SU-DHL-6 (cell line): ENCODE measurements at regions not wholly inside any gene's neighbourhood (a gene's known extent, or its start where the extent isn't known, plus 50 kb on each side); places are given as distances from the start of the nearest gene placed in this dataset.

Experiments
- H2AFZ ChIP-seq: fragments of 200-600 bp; sonication (generic); 2 replicates; pipeline ENCODE4 v1.6.1; 2014; ENCODE audit warnings: low read depth, mild to moderate bottlenecking, moderate library complexity, mixed read lengths, antibody characterized with exemption, low read length; ENCODE audit not compliant: severe bottlenecking
- H3F3A ChIP-seq: fragments of 200-600 bp; shearing (Covaris generic); 2 replicates; pipeline ENCODE4 v1.6.0; 2016; ENCODE audit warnings: antibody characterized with exemption, mild to moderate bottlenecking; ENCODE audit not compliant: insufficient read depth
- H3K27ac ChIP-seq: fragments of 200-600 bp; sonication (generic); 2 replicates; pipeline ENCODE4 v1.5.1; 2016; ENCODE audit warnings: low read depth, mild to moderate bottlenecking, low read length, moderate library complexity, mixed read lengths
- H3K27me3 ChIP-seq: fragments of 200-600 bp; sonication (generic), shearing (Covaris generic); 2 replicates; pipeline ENCODE4 v1.6.0; 2014; ENCODE audit warnings: mild to moderate bottlenecking, low read length
- H3K36me3 ChIP-seq: fragments of 200-600 bp; sonication (generic); 2 replicates; pipeline ENCODE4 v1.6.1; 2014; ENCODE audit warnings: mild to moderate bottlenecking, low read length, mixed read lengths
- H3K4me2 ChIP-seq: fragments of 300-600, 200-600 bp; shearing (Covaris generic), sonication (generic); 2 replicates; pipeline ENCODE4 v1.6.0; 2014; ENCODE audit warnings: low read length, low read depth, mild to moderate bottlenecking; ENCODE audit not compliant: poor library complexity, severe bottlenecking
- H3K4me3 ChIP-seq: fragments of 200-600 bp; sonication (generic); 2 replicates; pipeline ENCODE4 v1.5.1; 2014; ENCODE audit warnings: antibody characterized with exemption, low read length, mild to moderate bottlenecking, mixed read lengths; ENCODE audit not compliant: insufficient read depth, poor library complexity, severe bottlenecking
- H3K79me2 ChIP-seq: fragments of 200-600 bp; sonication (generic); 2 replicates; pipeline ENCODE4 v1.6.1; 2014; ENCODE audit warnings: mild to moderate bottlenecking, low read length, moderate library complexity; ENCODE audit not compliant: insufficient read depth
- H3K9ac ChIP-seq: fragments of 200-600 bp; sonication (generic); 2 replicates; pipeline ENCODE4 v1.7.0; 2014; ENCODE audit warnings: mild to moderate bottlenecking, low read length
- H3K9me2 ChIP-seq: fragments of 200-600 bp; sonication (generic); replicated peaks from 2 replicates; pipeline ENCODE4 v1.6.1; 2014; ENCODE audit warnings: low read length; ENCODE audit not compliant: insufficient read depth
- H3K9me3 ChIP-seq: fragments of 200-600 bp; sonication (generic); 2 replicates; pipeline ENCODE4 v1.6.1; 2014; ENCODE audit warnings: low read length, mixed read lengths; ENCODE audit not compliant: insufficient read depth
- H4K20me1 ChIP-seq: fragments of 200-600 bp; sonication (generic); 2 replicates; pipeline ENCODE4 v1.6.1; 2014; ENCODE audit warnings: low read depth, mild to moderate bottlenecking, antibody characterized with exemption, low read length, moderate library complexity, mixed read lengths
- EZH2phosphoT487 ChIP-seq: fragments of 200-600 bp; sonication (generic), shearing (Covaris generic); conservative IDR thresholded peaks from 2 replicates; pipeline ENCODE4 v1.6.1; 2018; ENCODE audit warnings: mild to moderate bottlenecking, antibody characterized with exemption, low read length, moderate library complexity, mixed read lengths
- TF ChIP-seq, protein P1 (sequence below): fragments of 200-600 bp; sonication (generic); IDR thresholded peaks from one replicate; pipeline ENCODE4 v1.5.1; 2017; ENCODE audit warnings: antibody characterized with exemption, mild to moderate bottlenecking, low read length, moderate library complexity; ENCODE audit not compliant: insufficient read depth, poor library complexity, severe bottlenecking

DNA sequence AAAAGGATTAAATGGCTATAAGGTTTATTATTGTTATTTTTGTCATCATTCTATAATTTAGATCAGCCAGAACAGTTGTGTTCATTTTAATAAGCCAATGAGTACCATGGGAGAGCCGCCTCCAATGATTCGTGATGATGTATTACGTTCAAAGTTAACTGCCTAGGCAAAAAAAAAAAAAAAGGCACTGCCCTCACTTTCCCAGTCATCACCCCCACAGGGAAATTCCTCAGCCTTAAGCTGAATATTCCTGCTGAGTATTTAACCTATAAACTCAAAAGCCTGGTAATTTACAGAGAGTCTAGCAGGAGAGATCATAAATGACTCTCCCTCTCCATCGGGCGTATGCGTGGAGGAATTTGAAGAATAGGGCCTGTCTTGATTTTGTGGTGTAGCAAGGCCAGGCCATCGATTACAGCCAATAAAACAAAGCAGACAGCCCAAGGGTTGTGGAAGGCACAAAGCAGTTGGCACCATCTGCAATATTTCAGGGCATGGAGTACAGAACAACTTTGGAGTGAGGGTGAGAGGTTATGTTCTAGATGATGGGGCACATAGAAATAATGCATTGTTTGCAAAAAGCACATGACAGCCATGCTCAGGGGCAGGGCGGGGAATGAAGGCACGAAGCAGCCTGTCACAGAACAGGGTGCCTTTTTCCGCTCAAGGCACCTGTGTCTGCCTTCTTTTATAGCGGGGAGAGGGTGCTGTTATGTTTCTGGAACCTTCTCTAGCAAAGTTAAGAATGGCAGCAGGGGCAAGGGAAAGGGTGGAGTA lies 138.2 kb upstream of the DTNBP1 start:
- H3K9me2 ChIP-seq, result no peaks in the 10 kb centered on the region
- H3K4me2 ChIP-seq, result no peak overlapping the region
- no peaks in the 10 kb centered on the region for H3K79me2 ChIP-seq
- no peaks in the 10 kb centered on the region for H3K27me3 ChIP-seq
- H3K27ac ChIP-seq, result no peak overlapping the region
- H3K9me3 ChIP-seq, result no peaks in the 10 kb centered on the region
- no peak overlapping the region for H3K4me3 ChIP-seq
- TF ChIP-seq EZH2phosphoT487, result no peak
- TF ChIP-seq, protein P1, sequence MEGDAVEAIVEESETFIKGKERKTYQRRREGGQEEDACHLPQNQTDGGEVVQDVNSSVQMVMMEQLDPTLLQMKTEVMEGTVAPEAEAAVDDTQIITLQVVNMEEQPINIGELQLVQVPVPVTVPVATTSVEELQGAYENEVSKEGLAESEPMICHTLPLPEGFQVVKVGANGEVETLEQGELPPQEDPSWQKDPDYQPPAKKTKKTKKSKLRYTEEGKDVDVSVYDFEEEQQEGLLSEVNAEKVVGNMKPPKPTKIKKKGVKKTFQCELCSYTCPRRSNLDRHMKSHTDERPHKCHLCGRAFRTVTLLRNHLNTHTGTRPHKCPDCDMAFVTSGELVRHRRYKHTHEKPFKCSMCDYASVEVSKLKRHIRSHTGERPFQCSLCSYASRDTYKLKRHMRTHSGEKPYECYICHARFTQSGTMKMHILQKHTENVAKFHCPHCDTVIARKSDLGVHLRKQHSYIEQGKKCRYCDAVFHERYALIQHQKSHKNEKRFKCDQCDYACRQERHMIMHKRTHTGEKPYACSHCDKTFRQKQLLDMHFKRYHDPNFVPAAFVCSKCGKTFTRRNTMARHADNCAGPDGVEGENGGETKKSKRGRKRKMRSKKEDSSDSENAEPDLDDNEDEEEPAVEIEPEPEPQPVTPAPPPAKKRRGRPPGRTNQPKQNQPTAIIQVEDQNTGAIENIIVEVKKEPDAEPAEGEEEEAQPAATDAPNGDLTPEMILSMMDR, result no peak
- H2AFZ ChIP-seq, result no peak overlapping the region
- H3K36me3 ChIP-seq, result no peaks in the 10 kb centered on the region
- no peaks in the 10 kb centered on the region for H3F3A ChIP-seq
- H4K20me1 ChIP-seq, result no peaks in the 10 kb centered on the region
- no peak overlapping the region for H3K9ac ChIP-seq

DNA sequence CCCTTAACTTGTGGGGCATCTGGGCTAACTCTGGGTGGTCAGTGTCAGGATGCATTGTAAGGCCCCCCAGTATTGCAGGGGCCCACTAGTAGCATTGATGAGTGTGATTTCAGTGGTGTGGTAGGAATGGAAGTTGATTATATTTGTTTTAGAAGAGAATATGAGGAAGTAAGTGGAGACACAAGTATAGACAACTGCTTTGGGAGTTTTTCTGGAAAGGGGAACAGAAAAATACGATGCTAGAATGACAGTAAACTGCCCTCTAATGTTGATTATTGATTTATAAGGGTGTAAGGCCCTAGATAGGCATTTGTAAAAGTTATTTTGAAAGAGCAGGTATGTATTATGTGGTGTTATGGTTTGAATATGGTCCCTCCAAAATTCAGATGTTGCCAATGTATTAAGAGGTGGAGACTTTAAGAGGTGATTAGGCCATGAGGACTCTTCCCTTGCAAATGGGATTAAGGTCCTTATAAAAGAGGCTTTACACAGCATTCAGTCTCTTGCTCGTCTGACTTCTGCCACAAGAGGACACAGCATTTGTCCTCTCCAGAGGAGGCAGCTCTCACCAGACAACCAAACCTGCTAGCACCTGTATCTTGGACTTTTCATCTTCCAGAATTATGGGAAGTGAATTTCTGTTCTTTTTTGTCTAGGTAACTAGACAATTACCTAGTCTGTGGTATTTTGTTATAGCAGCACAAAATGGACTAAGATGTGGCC lies 135.9 kb upstream of the DTNBP1 start:
- no peak overlapping the region for H3K4me2 ChIP-seq
- H3K27ac ChIP-seq, result no peak overlapping the region
- no peak overlapping the region for H3K9ac ChIP-seq
- no peak overlapping the region for H2AFZ ChIP-seq
- H3K9me3 ChIP-seq, result no peaks in the 10 kb centered on the region
- H4K20me1 ChIP-seq, result no peaks in the 10 kb centered on the region
- H3K9me2 ChIP-seq, result no peaks in the 10 kb centered on the region
- H3K4me3 ChIP-seq, result no peak overlapping the region
- no peaks in the 10 kb centered on the region for H3K27me3 ChIP-seq
- H3K79me2 ChIP-seq, result no peaks in the 10 kb centered on the region
- no peaks in the 10 kb centered on the region for H3K36me3 ChIP-seq
- H3F3A ChIP-seq, result no peaks in the 10 kb centered on the region
- TF ChIP-seq, protein P1, result no peak
- TF ChIP-seq EZH2phosphoT487, result no peak

DNA sequence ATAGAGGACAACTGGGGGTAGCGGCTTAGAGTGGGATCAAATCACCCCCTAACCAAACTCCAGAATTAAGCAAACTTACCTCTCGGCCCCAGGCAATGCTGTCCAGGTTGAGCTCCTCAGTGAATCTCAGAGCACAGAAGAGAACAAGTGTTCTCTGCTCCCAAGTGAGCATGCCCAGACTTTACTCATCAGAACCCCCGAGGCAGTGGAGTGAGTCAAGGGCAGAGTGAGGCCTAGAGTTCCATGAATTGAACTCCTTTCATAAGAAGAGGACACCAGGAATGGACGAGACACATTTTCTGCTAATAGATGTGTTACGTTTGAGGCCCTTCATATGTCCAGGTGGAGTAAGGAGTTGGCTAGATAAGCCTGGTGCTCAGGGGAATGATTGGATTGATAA lies 134.0 kb upstream of the DTNBP1 start:
- Histone ChIP-seq H3K9me2 (no peaks in the 10 kb centered on the region), H3K27me3 (no peaks in the 10 kb centered on the region), H2AFZ (no peak overlapping the region), H4K20me1 (no peaks in the 10 kb centered on the region), H3F3A (no peaks in the 10 kb centered on the region), H3K79me2 (no peaks in the 10 kb centered on the region), H3K9ac (no peak overlapping the region), H3K4me3 (no peak overlapping the region), H3K27ac (no peak overlapping the region), H3K4me2 (no peak overlapping the region), H3K36me3 (no peaks in the 10 kb centered on the region), H3K9me3 (no peaks in the 10 kb centered on the region)
- TF ChIP-seq, protein P1, result no peak
- TF ChIP-seq EZH2phosphoT487, result no peak
